Raji (cell line): ENCODE measurements at regions not wholly inside any gene's neighbourhood (a gene's known extent, or its start where the extent isn't known, plus 50 kb on each side); places are given as distances from the start of the nearest gene placed in this dataset.

ENCODE experiments used
- POLR2A ChIP-seq: IDR thresholded peaks from 2 replicates; pipeline ENCODE4 v1.6.1; 2011; ENCODE audit warnings: low read depth, low read length, control low read depth; ENCODE audit not compliant: insufficient read depth

GRCh38 chr7:68152205-68152604, 1155.6 kb downstream of the TYW1 start:
- TF ChIP-seq POLR2A = no peak

DNA sequence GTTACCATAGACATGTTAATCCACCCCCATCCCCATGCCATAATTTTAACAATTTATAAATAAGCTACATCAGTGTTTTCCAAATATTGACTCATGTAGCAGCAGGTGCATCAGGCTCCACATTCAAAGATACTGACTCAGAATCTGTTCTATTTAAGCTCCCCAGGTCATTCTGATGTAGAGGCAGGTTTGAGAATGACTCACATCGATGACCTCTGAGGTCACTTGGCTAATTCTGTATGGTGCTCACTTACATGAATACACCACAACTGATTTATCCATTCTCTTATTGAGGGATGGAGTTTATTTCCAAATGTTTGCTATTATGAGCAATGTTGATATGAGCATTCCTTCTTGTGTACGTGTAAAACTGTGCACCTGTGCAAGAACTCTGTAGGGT, 1159.0 kb downstream of the TYW1 start:
- no peak for TF ChIP-seq POLR2A

GRCh38 chr7:68158686-68159295, 1162.2 kb downstream of the TYW1 start:
- no peak for TF ChIP-seq POLR2A

DNA sequence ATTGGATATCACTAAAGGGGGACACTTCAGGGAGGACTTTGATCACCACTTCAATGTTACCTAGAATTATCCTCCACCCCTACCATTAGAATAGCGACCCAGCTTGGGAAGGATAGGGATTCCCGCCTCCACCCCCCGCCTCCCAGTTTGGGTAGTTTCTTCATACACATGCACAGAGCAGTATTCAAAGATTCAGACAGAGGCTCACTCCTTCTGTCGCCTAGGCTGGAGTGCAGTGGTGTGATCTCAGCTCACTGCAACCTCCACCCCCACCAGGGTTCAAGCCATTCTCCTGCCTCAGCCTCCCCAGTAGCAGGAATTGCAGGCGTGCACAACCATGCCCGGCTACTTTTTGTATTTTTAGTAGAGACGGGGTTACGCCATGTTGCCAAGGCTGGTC, 1166.1 kb downstream of the TYW1 start:
- TF ChIP-seq POLR2A = no peak

DNA sequence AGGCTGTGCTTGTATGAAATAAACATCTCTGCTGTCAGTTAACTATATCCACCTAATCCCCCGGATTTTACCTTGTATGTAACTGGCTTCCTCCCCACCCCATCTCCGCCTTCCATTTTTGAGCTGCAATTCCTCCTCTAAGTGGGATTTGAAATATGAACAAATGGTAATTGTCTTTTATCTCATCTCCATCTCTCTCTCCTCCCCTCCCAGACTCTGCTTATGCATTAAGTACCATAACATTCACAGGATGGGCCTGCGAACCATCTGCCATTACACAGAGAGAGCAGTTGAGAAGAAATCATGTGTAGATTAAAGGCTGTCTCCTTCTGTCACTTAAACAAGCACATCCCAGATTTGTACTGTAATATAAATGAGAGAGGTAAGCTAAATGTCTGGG, 1169.9 kb downstream of the TYW1 start:
- TF ChIP-seq POLR2A = no peak

- TF ChIP-seq POLR2A = no peak
Measured at GRCh38 chr7:68173513-68173912, 1176.9 kb downstream of the TYW1 start.

GRCh38 chr7:68176974-68177373, 1180.3 kb downstream of the TYW1 start:
- no peak for TF ChIP-seq POLR2A

- TF ChIP-seq POLR2A = no peak
Measured at GRCh38 chr7:68180761-68181160, 1184.1 kb downstream of the TYW1 start.

DNA sequence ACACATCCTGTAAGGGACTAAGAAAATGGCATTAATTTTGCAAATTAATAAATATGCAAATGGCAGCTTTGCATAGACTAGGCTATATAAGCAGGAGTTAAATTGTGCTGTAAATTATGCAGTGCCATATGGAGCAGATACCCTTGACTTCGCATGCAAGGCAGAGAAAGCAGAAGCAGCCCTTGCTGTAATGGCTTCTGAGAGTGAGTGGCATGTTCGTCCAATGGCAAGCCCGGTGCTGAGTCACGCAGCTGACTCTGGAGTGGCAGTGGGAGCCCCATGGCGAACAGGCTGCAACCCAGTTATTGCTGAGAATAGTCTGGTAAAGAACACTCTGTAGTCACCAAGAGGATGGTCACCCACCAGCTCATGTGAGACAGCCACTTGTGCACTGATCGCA, 1186.5 kb downstream of the TYW1 start:
- no peak for TF ChIP-seq POLR2A

- TF ChIP-seq POLR2A = no peak
Measured at GRCh38 chr7:68185631-68186456, 1189.2 kb downstream of the TYW1 start.

DNA sequence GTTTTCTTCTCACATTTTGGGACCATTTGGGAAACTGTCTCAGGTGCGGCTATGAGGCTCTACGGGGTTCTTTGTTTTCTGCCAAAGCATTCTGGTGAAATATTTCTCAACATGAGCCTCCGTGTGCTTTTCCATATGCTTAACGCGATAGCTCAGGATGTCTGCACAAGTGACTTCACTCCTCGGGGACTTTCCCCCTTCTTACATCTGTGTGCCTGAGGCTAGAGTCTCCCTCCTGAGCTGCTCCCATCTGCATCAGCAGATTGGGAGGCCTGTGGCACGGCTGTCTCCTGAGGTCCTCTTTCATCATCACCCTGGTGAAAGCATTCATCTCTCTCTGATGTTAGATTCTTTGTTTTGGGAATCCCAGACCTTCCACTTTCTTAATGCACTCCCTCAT, 1190.9 kb downstream of the TYW1 start:
- TF ChIP-seq POLR2A = no peak

GRCh38 chr7:68192941-68193340, 1196.3 kb downstream of the TYW1 start:
- no peak for TF ChIP-seq POLR2A

- no peak for TF ChIP-seq POLR2A
Measured at GRCh38 chr7:68200051-68200670, 1203.5 kb downstream of the TYW1 start.

GRCh38 chr7:68203251-68203650, 1206.6 kb downstream of the TYW1 start:
- TF ChIP-seq POLR2A = no peak

GRCh38 chr7:68205826-68206225, 1209.2 kb downstream of the TYW1 start:
- TF ChIP-seq POLR2A = no peak

GRCh38 chr7:68206946-68207485, 1210.4 kb downstream of the TYW1 start:
- no peak for TF ChIP-seq POLR2A
